Spleen (tissue), 11 donors: ENCODE measurements at regions not wholly inside any gene's neighbourhood (a gene's known extent, or its start where the extent isn't known, plus 50 kb on each side); places are given as distances from the start of the nearest gene placed in this dataset.

Source experiments
- DNase-seq: peaks from one replicate; pipeline ENCODE4 v3.0.0-alpha.2; 2020
- H3K27ac ChIP-seq, 8 donors: fragments of 200-600 bp; sonication (generic) in 7 of 8; 1 replicate in 4 of 8; 2 replicates in 4 of 8; pipeline versions ENCODE4 v1.5.0 to v1.8.0; 2016 to 2021; ENCODE audit warnings: inconsistent platforms in 4 of 8, mild to moderate bottlenecking in 4 of 8, moderate library complexity in 1 of 8
- H3K27me3 ChIP-seq, 7 donors: fragments of 200-600 bp; sonication (generic) in 6 of 7; replicated peaks in 1 of 7; 1 replicate in 4 of 7; 2 replicates in 3 of 7; pipeline versions ENCODE4 v1.5.0 to v1.8.0; 2016 to 2021; ENCODE audit warnings: inconsistent platforms in 3 of 7, mild to moderate bottlenecking in 1 of 7
- H3K36me3 ChIP-seq, 6 donors: fragments of 200-600 bp; sonication (generic) in 5 of 6; 1 replicate in 4 of 6; 2 replicates in 2 of 6; pipeline versions ENCODE4 v1.5.0 to v1.8.0; 2016 to 2021; ENCODE audit warnings: inconsistent platforms in 2 of 6
- H3K4me1 ChIP-seq, 6 donors: fragments of 200-600 bp; sonication (generic) in 5 of 6; 1 replicate in 3 of 6; 2 replicates in 3 of 6; pipeline versions ENCODE4 v1.5.0 to v1.8.0; 2016 to 2021; ENCODE audit warnings: inconsistent platforms in 3 of 6
- H3K4me3 ChIP-seq, 8 donors: fragments of 200-600 bp; sonication (generic) in 7 of 8; 1 replicate in 4 of 8; 2 replicates in 4 of 8; pipeline versions ENCODE4 v1.5.0 to v1.8.0; 2016 to 2021; ENCODE audit warnings: inconsistent platforms in 4 of 8, mild to moderate bottlenecking in 4 of 8, moderate library complexity in 2 of 8
- H3K9me3 ChIP-seq, 8 donors: fragments of 200-600 bp; sonication (generic) in 7 of 8; 1 replicate in 4 of 8; 2 replicates in 4 of 8; pipeline versions ENCODE4 v1.5.0 to v1.8.0; 2016 to 2021; ENCODE audit warnings: inconsistent platforms in 4 of 8
- POLR2A ChIP-seq, 3 donors: fragments of 450-650 bp; IDR thresholded peaks; one replicate each; pipeline ENCODE4 v1.5.1; 2017; ENCODE audit warnings: antibody characterized with exemption in 3 of 3, mild to moderate bottlenecking in 1 of 3
- POLR2AphosphoS5 ChIP-seq, 3 donors: sonication (generic); formaldehyde crosslinking; IDR thresholded peaks; one replicate each; pipeline ENCODE4 v1.5.1; 2017; ENCODE audit warnings: antibody characterized with exemption in 3 of 3
- WGBS, 5 donors: extraction: QIAGEN DNeasy Blood & Tissue Kit in 3 of 5; methylation state at CpG; one replicate each; pipeline versions ENCODE4 v1.1.5 to v1.1.7; 2013 to 2018; 5-methylcytosine and 5-hydroxymethylcytosine counted together
- intact Hi-C: fragments of 100-400 bp; cut with DNase I; formaldehyde crosslinking; loops from one replicate; pipeline ENCODE4 v1.15.0; 2023; ENCODE audit warnings: low total_unique reads
- TF ChIP-seq, protein P1 (sequence below), 11 experiments: fragments of 200-600 bp in 7 of 11; fragments of 450-650 bp in 4 of 11; sonication (generic) in 4 of 11; IDR thresholded peaks in 8 of 11; conservative IDR thresholded peaks in 3 of 11; 1 replicate in 7 of 11; 2 replicates in 4 of 11; pipeline versions ENCODE4 v1.4.0 to v1.8.0; 2016 to 2021; ENCODE audit warnings: antibody characterized with exemption in 11 of 11, inconsistent platforms in 4 of 11, mild to moderate bottlenecking in 1 of 11
- donor health status: healthy with polysubstance abuse.
- donor health status: DM: no; HTN: no; CAD: no; lungs with moderate emphysema.
- donor health status: DM: no; HTN: no; CAD: no.
- donor health status: Bipolar disorder and iron deficiency.
- donor health status: healthy.
- donor health status: DM: no; HTN: no; CAD: no.
- donor health status: DM: yes; HTN: yes; CAD: no.

DNA sequence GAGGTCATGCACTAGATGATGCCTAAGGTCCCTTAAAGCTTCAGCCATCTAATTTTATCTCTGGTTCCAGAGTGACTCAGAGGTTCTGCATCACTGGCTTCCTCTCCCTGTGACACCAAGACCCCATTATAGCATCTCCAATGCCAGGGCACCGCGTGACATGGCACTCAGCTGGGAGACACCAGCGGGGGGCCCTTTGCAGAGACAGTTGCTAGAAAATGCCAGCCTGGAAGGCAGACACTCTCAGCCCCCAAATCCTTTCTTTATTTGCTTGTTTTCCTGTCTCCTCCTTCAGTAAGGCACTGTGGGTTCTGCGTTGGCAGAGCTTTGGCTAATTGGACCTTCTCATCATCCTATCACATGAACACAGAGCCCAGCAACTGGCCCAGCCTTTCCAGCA lies 123.5 kb upstream of the VRK1 start:
- intact Hi-C loops: no loop called here
- 83 to 95% (median 85%) methylated on average over 4 of the region's 4 CpGs for WGBS, 5 donors
- Histone ChIP-seq H3K36me3 (no peaks in the 10 kb centered on the region), H3K4me3 (no peak overlapping the region), H3K27ac (no peak overlapping the region), H3K27me3 (peaks cover 0 to 28% (median 0%) of the 10 kb centered on the region in 7 donors), H3K9me3 (no peaks in the 10 kb centered on the region), H3K4me1 (no peaks in the 10 kb centered on the region)
- no peak for TF ChIP-seq POLR2AphosphoS5 (IDR thresholded peaks at IDR 0.05)
- no peak for TF ChIP-seq POLR2A (IDR thresholded peaks at IDR 0.05)
- no peak for DNase-seq

DNA sequence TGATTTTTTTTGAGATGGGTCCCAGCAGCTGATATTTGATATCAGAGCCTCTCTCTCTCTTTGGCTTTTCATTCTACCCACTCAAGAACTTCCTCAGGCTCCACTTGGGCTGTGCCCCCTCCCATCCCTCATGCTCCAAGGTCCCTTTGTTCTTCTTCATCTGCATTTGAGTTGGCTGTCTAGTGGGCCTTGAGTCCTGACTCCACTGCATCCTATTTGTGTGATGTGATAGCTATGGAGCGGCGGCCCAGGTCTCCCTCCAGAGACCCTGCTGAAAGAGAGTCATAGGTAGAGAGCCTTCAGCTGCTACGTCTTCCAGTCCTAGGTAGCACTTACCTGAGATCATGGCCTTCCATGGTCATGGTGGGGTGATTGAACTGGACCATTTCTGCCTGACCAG lies 123.1 kb upstream of the VRK1 start:
- Histone ChIP-seq H3K4me1 (no peaks in the 10 kb centered on the region), H3K27ac (no peak overlapping the region), H3K36me3 (no peaks in the 10 kb centered on the region), H3K9me3 (no peaks in the 10 kb centered on the region), H3K27me3 (peaks cover 0 to 28% (median 0%) of the 10 kb centered on the region in 7 donors), H3K4me3 (no peak overlapping the region)
- TF ChIP-seq, protein P1, sequence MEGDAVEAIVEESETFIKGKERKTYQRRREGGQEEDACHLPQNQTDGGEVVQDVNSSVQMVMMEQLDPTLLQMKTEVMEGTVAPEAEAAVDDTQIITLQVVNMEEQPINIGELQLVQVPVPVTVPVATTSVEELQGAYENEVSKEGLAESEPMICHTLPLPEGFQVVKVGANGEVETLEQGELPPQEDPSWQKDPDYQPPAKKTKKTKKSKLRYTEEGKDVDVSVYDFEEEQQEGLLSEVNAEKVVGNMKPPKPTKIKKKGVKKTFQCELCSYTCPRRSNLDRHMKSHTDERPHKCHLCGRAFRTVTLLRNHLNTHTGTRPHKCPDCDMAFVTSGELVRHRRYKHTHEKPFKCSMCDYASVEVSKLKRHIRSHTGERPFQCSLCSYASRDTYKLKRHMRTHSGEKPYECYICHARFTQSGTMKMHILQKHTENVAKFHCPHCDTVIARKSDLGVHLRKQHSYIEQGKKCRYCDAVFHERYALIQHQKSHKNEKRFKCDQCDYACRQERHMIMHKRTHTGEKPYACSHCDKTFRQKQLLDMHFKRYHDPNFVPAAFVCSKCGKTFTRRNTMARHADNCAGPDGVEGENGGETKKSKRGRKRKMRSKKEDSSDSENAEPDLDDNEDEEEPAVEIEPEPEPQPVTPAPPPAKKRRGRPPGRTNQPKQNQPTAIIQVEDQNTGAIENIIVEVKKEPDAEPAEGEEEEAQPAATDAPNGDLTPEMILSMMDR (IDR thresholded peaks at IDR 0.05 in 8 of 11, conservative IDR thresholded peaks at IDR 0.05 in 3 of 11): no peak
- TF ChIP-seq POLR2AphosphoS5 (IDR thresholded peaks at IDR 0.05) (no peak), POLR2A (IDR thresholded peaks at IDR 0.05) (no peak)
- no peak for DNase-seq
- intact Hi-C loops: no loop called here
- 80 to 96% (median 86%) methylated on average over 3 of the region's 3 CpGs for WGBS, 5 donors

DNA sequence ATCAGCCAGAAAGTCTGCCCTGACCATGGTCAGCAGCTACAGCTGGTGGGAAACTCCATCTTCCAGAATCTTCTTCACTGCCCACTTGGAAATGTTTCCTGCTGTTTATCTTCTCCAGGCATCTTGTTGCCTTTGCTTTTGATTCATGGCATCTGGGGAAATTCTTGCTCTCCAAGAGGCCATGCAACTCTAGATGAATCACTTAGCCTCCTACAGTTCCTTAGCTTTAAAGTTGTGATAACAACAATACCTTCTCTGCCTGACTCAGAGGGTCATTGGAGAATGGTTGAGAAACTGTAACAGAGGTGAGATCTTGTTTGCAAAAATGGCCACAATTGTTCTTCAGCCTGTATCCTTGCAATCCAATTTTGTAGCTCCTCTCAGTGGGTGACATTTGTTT lies 121.0 kb upstream of the VRK1 start:
- intact Hi-C loops: no loop called here
- no peak overlapping the region for H3K4me3 ChIP-seq
- no peak overlapping the region for H3K27ac ChIP-seq
- H3K9me3 ChIP-seq: no peaks in the 10 kb centered on the region
- no peak for DNase-seq
- H3K36me3 ChIP-seq: no peaks in the 10 kb centered on the region
- no peak for TF ChIP-seq POLR2AphosphoS5 (IDR thresholded peaks at IDR 0.05)
- TF ChIP-seq, protein P1 (IDR thresholded peaks at IDR 0.05 in 8 of 11, conservative IDR thresholded peaks at IDR 0.05 in 3 of 11): no peak
- TF ChIP-seq POLR2A (IDR thresholded peaks at IDR 0.05): no peak
- no peaks in the 10 kb centered on the region for H3K4me1 ChIP-seq
- H3K27me3 ChIP-seq: peaks cover 0 to 33% (median 0%) of the 10 kb centered on the region in 7 donors

DNA sequence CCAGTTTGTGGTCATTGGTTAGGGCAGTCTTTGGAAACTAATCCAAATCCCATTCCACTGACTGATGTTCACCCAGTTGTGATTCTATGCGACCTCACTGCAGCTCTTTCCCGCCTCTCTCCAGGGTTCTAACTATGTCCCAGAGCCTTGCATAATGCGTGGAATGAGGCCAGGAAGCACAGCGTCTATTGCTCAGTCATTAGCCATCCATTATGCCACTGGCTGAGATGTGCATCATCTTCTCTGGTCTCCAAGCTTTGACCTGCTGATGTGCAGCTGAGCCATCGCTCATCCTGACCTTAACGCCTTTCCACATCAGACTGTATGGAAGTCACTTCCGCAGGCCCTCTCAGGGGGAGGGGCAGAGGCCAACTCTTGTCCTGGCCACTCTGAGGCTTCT lies 115.4 kb upstream of the VRK1 start:
- no peaks in the 10 kb centered on the region for H3K36me3 ChIP-seq
- TF ChIP-seq, protein P1 (IDR thresholded peaks at IDR 0.05 in 8 of 11, conservative IDR thresholded peaks at IDR 0.05 in 3 of 11): no peak
- TF ChIP-seq POLR2A (IDR thresholded peaks at IDR 0.05) (no peak), POLR2AphosphoS5 (IDR thresholded peaks at IDR 0.05) (no peak)
- H3K4me1 ChIP-seq: no peaks in the 10 kb centered on the region
- H3K4me3 ChIP-seq: no peak overlapping the region
- H3K27me3 ChIP-seq: peaks cover 0 to 31% (median 0%) of the 10 kb centered on the region in 7 donors
- no peak overlapping the region for H3K27ac ChIP-seq
- H3K9me3 ChIP-seq: no peaks in the 10 kb centered on the region
- no peak for DNase-seq
- intact Hi-C loops: no loop called here
- 80 to 88% (median 86%) methylated on average over 7 of the region's 7 CpGs for WGBS, 5 donors

DNA sequence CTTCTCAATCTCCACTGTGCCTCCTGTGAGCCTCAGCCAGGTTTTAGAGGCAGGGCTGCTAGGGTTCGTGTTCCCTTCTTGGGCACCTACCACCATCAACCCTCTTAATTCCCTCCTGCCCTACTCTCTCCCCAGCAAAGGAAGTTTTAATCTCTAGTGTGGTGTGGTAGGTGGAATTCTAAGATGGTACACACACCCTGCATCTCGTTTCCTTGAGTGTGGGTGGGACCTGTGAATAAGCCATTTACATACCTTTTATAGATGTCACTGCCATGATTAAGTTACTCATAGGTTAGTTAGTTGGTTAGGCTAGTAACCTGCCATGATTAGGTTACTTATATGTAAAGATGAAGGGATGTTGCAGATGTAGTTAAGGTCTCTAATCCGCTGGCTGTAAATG lies 114.8 kb upstream of the VRK1 start:
- Histone ChIP-seq H3K36me3 (no peaks in the 10 kb centered on the region), H3K9me3 (no peaks in the 10 kb centered on the region), H3K27me3 (peaks cover 0 to 29% (median 0%) of the 10 kb centered on the region in 7 donors), H3K27ac (no peak overlapping the region), H3K4me1 (no peaks in the 10 kb centered on the region), H3K4me3 (no peak overlapping the region)
- TF ChIP-seq POLR2AphosphoS5 (IDR thresholded peaks at IDR 0.05) (no peak), POLR2A (IDR thresholded peaks at IDR 0.05) (no peak)
- TF ChIP-seq, protein P1 (IDR thresholded peaks at IDR 0.05 in 8 of 11, conservative IDR thresholded peaks at IDR 0.05 in 3 of 11): no peak
- no peak for DNase-seq
- 64 to 73% (median 71%) methylated on average over 3 of the region's 3 CpGs for WGBS, 5 donors
- intact Hi-C loops: no loop called here
